Ureter (tissue), 1 donor: ENCODE measurements at regions not wholly inside any gene's neighbourhood (a gene's known extent, or its start where the extent isn't known, plus 50 kb on each side); places are given as distances from the start of the nearest gene placed in this dataset.

Experiments
- DNase-seq: peaks from one replicate; pipeline ENCODE4 v3.0.0-alpha.2; 2020; ENCODE audit warnings: low spot score
- donor health status: DM: yes; HTN: yes; CAD: no.

DNA sequence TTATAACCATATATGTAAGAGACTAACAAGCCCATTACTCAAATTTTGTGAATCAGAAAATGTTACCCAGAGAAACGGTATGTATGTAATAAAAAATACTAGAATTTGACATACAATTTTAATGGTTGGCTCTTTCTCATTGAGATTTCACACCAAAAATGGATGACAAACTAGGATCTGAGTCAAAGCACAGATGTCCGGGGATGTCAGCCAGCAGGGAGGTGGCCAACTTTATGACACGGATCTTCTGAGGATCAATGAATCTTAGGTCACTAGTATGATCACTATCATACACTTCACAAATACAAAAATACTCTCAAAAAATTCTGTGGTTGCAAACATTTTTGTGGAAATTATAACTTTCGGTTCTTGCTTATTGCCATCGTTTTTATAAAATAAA, 173.5 kb upstream of the NFE2L3 start:
- DNase-seq: no peak

DNA sequence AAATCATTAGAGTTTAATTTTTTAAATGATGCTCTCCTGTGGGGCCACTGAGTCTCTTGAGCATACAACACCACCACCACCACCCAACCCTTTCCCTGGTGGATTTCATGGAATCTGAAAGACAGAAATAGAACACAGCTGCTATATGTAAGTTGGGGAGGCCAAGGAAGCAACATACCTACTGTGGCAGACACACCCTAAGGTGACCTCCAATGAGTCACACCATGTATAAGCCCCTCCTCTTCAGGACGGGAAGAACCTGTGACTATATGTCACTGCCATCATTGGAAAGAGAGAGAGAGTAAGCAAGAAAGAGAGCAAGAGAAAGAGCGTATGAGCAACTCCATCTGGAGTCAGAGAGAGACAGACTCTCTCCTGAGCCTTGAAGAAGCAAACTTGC, 172.4 kb upstream of the NFE2L3 start:
- no peak for DNase-seq

DNA sequence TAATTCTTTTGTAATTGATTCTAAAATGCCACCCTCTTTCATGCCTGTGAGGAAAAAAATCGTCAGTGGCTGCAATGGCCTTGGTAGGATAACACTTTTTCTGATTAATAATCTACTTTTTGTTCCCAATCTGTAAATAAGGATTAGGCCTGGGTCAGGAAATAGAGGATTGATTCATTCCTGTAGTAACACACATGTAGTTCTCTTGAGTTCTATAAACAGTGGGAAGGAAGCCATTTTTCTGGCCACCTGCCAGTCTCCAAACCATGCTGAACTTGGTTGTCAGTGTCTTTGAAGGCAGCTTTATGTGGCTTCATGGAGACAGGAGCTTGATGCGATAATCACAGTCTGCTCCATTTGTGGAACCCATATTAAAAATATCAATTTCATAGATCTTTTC, 169.3 kb upstream of the NFE2L3 start:
- DNase-seq: no peak

DNA sequence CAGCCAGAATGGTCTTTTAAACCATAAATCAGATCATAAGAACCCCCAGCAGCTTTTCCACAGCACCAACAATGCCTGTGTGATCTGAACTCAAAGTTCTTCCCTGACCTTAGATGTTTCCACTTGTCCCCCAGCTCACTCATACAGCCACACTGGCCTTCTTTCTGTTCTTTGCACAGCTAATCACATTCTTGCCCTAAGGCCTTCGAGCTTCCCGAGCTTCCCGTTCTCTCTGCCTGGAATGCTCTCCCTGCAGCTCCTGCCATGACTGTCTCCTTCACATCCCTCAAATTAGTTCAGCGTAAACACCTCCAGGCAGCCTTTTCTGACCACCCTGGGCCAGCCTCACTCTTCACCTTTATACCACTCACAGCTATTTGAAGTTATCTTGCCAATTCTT, 166.8 kb upstream of the NFE2L3 start:
- no peak for DNase-seq

DNA sequence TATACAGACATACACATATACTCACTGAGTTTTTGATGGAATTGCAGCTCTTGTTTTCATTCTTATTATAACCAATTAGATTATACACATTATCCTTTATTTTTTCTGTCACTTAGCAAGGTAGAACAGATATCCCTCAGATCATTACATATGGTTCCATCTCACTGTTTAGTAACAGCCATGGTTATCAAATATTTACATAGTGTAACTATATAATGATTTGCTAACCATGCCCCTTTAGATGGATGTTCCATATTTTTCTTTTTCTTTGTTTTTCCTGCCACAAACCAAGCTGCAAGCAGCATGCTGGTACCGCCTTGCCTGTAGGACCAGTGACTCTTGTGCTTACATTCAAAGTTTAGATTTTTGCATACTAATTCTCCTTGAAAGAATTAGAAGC, 163.4 kb upstream of the NFE2L3 start:
- no peak for DNase-seq

DNA sequence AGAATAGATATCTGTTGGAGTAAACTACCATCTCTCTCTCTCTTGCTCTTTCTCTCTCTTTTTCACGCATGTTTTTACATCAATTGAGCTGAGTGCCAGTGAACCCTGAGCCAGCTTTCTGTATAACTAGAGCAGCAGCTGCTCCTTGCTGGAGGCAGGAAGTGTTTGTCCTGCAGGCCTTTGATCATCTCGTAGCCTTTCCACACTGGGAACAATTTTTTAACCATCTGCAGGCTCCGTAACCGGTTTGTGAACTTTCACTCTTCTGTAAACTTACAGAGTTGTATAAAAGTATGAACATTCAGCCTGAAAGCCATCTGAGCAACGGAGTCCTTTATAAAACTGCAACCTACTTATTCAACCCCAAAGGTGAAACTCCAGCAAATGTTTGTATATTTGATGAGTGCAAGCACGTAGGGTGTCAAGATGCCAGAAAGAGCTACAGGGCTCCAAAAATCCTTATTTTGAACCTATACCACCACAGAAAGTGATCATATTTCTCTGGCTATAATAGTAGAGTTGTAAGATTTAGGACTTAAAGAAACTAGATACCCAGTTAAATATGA, 162.8 kb upstream of the NFE2L3 start:
- DNase-seq: no peak

DNA sequence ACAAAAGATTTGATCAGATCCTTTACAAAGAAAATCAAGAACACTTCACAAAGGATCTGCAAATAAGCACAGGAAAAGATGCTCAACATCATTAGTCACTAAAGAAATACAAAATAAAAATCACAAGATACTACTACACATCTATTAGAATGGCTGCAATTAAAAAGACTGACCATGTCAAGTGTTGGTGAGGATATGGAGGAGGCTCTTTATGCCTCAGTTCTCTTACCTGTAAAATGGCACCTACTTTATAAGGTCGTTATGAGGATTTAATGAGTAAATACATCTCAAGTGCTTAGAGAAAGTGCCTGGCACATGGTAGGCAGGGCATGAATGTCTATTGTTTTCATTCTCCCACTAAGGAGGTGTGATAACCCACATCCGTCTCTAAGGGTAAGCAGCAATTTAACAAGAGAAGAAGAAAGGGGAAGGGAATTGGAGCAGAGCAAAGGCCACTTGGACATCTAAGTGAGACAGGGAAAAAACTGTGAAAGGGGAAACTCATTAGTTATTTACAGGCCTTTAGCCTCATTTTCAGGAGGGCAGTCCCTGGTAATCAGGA, 157.5 kb upstream of the NFE2L3 start:
- no peak for DNase-seq

DNA sequence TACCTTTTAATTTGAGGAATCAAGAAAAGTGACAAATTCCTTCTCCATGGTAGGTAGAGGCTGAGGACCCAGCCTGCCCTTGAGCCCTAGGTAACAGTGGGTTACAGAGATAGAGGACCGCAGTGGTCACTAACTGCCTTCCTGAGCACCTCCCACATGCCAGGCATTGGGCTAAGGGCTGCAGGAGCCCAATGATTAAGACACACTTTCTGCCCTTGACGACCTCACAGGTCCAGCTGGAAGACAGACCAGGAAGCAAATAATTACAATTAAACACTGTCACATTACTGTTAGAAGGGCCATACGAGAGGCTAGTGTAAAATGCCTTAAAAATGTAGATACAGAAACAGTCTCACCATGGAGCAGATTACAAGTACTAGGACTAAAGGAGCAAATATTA, 156.8 kb upstream of the NFE2L3 start:
- no peak for DNase-seq

DNA sequence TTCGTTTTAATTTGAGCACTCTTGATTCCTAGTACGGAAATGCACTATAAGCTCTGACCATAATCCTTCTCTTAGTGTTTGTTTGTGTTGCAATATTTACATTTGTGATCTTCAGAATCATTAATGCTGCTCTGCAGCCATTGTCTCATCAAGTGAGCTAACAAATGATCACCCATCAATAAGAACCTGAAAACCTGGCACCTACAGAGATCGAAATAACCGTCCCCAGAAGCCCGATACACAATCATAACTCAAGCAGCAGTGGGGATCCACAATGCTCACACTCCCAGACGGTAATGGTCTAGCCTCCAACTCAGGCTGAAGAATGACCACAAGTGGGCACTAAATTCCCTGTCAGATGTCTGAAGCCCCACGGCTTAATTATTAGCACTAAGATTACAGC, 156.0 kb upstream of the NFE2L3 start:
- DNase-seq: no peak

DNA sequence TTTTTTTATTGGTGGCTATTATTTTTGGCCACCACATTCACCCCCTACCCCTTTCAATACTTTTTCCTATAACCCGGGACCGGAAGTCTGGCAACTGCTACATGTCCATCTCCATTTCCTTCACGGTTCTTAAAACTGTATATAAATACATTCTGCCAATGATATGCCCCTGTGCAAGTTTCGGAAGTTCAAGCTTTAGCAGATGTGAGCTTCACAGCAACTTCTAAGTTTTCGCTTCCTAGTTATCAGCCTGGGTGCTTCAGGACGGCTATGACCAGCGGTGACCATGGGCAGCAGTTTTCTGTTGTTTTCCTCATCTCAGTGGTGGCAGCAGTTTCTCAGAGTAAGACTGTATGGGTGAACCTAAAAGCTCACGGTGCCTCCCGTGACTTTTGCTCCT, 153.5 kb upstream of the NFE2L3 start:
- no peak for DNase-seq

DNA sequence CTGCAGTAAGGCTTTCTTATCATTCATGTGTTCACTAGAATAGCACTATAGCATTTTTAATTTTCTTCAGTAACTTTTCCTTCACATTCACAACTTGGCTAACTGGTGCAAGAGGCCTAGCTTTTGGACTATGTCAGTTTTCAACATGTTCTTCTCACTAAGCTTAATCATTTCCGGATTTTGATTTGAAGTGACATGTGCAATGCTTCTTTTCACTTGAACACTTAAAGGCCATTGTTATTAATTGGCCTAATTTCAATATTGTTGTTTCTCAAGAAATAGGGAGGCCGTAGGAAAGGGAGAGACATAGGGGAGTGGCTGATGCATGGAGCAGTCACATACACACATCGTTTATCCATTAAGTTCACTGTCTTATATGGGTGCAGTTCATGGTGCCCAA, 151.2 kb upstream of the NFE2L3 start:
- DNase-seq: no peak

DNA sequence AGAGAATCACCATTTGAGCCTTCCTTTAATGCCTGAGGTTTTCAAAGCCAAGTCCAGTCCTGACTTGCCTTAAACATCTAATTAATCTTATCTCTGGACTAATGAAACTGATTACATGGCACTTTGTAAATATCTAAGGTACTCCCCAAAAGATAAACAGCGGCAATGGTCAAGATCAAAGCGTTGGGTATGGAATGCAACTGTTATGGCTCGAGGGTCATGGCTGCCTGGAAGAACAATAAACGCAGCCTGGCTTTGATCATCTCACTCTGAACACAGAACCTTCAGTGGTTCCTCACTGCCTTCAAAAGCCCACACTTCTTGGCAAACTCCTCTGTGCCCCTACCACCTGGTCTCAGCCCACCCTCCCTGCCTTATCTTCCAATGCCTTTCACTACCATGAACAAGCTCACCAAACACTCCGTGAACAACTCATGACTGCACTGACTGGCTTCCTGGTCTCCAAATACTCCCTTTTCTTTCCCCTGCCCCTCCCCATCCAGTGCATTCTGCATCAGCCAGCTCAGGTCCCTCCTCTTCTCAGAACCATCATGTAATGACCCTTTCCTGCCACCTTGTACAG, 150.2 kb upstream of the NFE2L3 start:
- DNase-seq: no peak

DNA sequence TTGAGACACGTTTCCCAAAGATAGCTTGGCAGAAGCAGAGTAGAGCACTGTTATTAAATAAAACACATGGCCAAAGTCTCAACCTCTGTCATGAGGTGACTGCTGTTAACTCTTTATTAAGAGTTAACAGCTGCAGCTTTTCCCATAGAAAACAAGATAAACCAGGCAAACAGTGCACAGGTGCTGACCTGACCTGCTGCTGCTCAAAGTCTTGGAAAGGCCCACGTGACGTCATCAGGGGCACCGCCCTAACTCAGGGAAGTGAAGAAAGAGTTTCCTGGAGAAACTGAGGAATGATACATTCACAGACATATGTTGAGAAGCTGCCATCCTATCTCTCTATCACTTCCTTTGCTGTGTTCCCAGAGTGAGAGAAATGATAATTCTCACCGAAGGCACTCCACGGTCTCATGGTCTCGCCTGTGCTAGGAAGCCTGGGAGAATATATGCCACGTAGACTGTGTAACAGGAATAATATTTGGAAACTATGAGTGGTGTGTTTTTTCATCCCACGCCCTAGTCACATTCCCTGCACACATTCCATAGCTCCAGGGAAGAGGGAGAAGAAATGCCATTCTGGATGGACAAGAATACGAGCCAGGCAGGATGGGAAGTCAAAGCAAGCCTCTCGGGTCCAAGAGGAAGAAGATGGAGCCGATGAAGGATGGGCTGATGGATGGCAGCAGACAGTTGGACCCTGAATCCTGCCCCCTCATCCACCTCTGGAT, 146.2 kb upstream of the NFE2L3 start:
- no peak for DNase-seq

DNA sequence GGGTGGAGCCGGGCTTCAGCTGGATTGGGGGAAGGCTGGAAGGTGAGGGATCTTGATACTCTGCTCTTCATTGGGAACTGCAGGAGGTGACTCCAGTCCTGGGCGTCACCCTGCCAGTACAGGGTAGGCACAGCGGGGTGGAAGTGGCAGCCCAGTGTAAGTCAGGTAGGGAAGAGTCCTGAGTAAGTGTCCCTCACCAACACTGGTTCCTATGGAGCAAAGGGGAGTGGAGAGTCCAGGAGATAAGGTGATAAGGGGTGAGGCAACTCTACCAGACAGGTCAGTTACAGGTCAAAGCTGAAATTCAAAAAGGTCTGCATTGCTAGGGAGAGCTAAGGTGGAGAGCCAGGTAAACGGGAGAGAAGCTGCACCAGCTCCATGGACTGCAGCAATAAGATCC, 145.6 kb upstream of the NFE2L3 start:
- no peak for DNase-seq

DNA sequence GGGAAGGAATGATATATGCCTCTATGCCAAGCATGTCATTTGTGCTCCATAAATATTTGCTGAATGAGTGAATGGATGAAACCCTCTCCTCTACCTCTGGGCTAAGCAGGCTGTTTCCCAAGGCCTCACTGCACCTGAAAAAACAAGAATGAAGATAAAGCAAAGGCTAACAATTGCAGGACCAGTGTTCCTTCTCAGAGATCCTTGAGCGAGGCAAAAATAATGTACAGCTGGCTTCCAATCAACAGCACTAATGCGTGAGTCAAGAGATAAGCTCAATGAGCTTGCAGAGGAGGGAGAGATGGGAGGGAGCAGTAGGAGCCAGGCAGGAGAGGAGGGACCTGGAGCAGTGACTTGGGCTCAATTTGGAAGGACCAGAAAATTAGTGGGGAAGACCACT, 144.5 kb upstream of the NFE2L3 start:
- no peak for DNase-seq

DNA sequence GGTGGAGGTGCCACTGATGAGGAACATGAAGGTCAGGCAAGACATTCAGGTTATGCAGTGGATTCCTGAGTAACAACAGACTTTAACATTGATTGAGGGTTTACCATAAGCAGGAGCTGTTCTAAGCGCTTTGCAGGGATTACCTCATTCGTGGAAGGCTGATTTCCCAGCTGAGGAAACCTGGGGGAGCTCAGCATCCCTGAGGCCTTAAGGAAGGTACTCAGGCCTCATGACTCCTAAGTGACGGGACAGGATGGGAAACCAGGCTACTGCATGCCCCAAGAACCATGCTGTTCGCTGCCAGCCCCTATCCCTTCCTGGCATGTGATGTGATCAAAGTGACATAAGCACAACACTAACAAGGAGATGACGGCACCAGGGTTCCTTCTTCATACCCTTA, 143.6 kb upstream of the NFE2L3 start:
- DNase-seq: no peak

DNA sequence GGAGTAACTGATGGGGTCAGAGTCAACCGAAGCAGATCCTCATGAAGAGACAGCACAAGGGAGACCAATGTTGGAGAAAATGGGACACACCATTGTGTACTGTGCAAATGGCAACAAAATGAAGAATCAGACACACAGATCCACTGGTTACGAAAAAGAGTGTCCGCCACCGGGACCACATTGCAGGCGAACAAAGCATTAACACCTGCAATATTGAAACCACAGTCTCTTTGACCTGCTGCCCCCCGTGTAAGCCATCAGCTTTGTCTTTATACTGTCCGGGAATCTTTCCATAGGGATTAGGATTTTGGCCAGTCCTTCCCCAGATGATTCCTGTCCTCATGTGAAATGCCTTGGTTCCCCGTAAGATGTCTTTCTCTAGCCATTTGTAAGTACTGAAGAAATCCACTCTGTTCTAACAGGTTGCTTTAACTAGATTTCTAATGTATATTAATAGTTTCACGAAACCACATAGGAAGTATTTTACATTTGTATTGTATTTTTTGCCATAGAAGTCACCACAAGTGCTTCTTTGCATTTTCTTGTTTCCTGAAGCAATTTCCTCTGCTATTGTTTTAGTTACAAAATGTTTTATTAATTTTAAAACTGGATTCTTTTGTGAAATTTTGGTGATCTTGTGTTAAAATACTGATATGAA, 140.8 kb upstream of the NFE2L3 start:
- DNase-seq: no peak

DNA sequence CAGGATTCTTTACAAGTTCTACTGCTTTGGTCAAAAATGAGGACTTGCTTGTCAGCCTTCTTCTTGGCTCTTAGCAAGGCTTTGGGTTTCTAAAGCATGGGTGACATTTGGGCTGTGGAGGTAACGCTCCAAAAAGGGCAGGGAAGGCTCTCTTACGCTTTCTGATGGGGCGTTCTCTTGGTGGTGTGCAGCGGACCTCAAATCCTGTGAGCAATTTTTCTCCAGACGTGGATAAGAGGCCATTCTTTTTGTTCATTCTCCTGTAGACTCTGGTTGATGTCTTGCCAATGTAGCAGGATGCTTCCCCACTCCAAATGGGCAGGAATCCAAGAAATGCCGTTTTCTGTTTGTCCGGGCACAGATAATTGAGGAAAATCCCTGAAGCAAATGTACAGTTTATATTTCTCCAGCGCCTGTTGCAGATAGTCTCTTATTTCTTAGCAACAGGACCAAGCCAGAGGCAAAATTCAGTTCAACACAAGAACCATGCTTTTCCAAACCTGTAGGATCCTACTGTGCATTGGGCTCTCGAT, 138.4 kb upstream of the NFE2L3 start:
- no peak for DNase-seq

DNA sequence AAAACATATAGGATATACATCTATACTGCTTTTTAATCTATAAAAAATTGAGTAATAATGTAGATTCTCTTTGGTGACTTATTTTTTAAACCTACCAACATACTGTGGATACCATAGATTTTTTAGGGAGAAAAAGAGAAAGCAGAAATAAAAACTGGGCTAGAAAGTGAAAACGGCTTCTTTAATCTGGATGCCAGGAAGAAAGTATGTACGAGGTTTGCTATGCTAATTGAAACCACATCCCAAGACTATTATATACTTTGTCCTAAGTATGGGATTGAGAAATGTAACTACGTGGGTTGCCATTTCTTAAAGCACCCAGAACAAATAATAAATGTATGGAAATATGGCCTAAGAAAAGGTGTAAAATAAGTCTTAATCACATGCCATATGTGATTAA, 129.0 kb upstream of the NFE2L3 start:
- DNase-seq: no peak

DNA sequence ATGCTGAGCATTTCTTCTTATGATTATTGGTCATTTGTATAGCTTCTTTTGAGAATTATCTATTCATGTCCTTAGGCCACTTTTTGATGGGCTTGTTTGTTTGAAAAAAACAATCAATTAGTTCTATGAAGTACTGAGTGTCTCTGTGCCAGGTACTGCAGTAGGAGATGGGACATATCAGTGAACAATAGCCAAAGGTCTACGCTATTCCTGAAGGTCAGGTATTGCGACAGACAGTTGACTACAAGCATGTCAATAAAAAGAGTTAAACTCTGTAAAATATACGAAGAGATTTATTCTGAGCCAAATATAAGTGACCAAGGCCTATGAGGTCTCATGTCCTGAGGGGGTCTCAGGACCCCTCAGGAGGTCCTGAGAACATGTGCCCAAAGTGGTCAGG, 122.1 kb upstream of the NFE2L3 start:
- DNase-seq: no peak

DNA sequence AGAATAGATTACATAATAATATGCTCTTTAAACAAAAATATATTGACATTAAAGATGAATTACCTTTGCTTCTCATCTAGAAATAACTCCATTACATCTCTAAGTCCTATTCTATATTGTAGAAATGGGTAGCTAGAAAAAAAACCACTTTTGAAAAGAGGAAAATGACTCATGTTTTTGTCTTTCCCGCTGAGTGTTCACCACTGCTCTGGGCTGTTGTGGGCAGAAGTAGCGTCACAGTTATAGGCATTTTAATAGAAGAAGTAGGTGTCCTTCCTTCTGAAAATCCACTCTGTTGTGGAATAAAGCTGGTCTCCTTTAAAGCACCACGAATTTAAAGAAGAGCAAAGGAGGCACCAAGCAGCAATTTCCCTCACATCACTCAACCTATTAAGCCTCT, 117.6 kb upstream of the NFE2L3 start:
- no peak for DNase-seq

DNA sequence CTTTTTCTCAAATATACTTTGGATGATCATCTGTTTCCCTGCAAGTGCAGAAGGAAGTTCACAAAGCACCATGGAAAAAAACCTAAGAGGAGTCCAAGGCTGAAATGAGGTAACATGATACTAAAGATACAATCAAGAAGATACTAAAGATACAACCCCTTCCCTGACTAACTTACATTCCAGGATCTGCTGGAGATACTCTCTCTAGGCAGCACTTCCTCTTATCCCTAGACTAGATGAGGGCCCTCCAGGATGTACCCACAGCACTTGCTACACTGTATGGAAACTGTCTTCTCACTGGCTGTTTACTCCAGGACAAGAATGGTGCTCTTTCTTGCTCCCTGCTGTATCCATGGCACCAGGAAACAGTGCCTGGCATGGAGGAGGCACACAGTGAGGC, 116.4 kb upstream of the NFE2L3 start:
- no peak for DNase-seq

DNA sequence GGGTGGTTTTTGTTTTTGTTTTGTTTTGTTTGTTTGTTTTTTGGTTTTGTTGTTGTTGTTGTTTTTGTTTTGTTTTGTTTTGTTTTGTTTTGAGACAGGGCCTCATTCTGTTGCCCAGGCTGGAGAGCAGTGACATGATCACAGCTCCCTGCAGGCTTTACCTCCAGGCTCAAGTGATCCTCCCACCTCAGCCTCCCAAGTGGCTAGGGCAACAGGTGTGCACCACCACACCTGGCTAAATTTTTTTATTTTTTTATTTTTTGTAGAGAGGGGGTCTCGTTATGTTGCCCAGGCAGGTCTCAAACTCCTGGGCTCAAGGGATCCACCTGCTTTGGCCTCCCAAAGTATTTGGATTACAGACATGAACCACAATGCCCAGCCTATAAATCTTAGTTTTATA, 115.9 kb upstream of the NFE2L3 start:
- DNase-seq: no peak
